Naive thymus-derived CD4-positive, alpha-beta T cell (primary cell): ENCODE measurements at regions not wholly inside any gene's neighbourhood (a gene's known extent, or its start where the extent isn't known, plus 50 kb on each side); places are given as distances from the start of the nearest gene placed in this dataset.
"Not testable (repeated sequence)": the region's sequence is repeated elsewhere in the genome, so short reads cannot be mapped to it uniquely, and the experiment has no call there.

ENCODE experiments used
- ATAC-seq: fragments of 150-1000 bp; cut with Tn5 transposase; 2 replicates; pipeline ENCODE4 v1.10.0; 2021; ENCODE audit warnings: mild to moderate bottlenecking, moderate library complexity
- CTCF ChIA-PET: fragments of 350-600 bp; sonication (Branson Sonifier 250); formaldehyde crosslinking; loops from one replicate; lab custom pipeline; 2021; ENCODE audit warnings: antibody characterized with exemption; lab: Charles Lee
- POLR2A ChIA-PET: fragments of 350-600 bp; sonication (Branson Sonifier 250); formaldehyde crosslinking; loops from one replicate; lab custom pipeline; 2021; ENCODE audit warnings: antibody characterized with exemption, inconsistent platforms; lab: Charles Lee
- DNase-seq, 9 donors: peaks; one replicate each; pipeline versions ENCODE4 v3.0.0 to v3.0.0-alpha.2; 2020 to 2022; ENCODE audit warnings: mixed read lengths in 1 of 9
- H3K27ac ChIP-seq: one replicate; pipeline ENCODE4 v1.7.0; 2013; ENCODE audit warnings: mild to moderate bottlenecking, low read depth, low read length, moderate library complexity
- H3K27me3 ChIP-seq, 2 donors: one replicate each; pipeline ENCODE4 v1.7.0; 2013; ENCODE audit warnings: low read length in 2 of 2, mild to moderate bottlenecking in 2 of 2, moderate library complexity in 2 of 2; ENCODE audit not compliant: control insufficient read depth in 2 of 2, insufficient read depth in 2 of 2
- H3K36me3 ChIP-seq, 3 experiments: 1 replicate in 2 of 3; 2 replicates in 1 of 3; pipeline ENCODE4 v1.7.0; 2013; ENCODE audit warnings: low read length in 3 of 3, mild to moderate bottlenecking in 3 of 3, moderate library complexity in 1 of 3; ENCODE audit not compliant: insufficient read depth in 3 of 3, control insufficient read depth in 2 of 3
- H3K4me1 ChIP-seq, 2 donors: one replicate each; pipeline ENCODE4 v1.7.0; 2013; ENCODE audit warnings: low read length in 2 of 2, mild to moderate bottlenecking in 2 of 2, moderate library complexity in 1 of 2; ENCODE audit not compliant: control insufficient read depth in 2 of 2, insufficient read depth in 2 of 2
- H3K4me3 ChIP-seq: 2 replicates; pipeline ENCODE4 v1.7.0; 2013; ENCODE audit warnings: mild to moderate bottlenecking, low read length
- H3K9me3 ChIP-seq, 3 experiments: 1 replicate in 2 of 3; 2 replicates in 1 of 3; pipeline ENCODE4 v1.7.0; 2013; ENCODE audit warnings: low read length in 3 of 3; ENCODE audit not compliant: control insufficient read depth in 2 of 3
- H3K27ac Mint-ChIP-seq, 9 donors: one replicate each; pipeline ENCODE4 v1.8.0; 2020 to 2022; ENCODE audit warnings: mixed read lengths in 9 of 9, mild to moderate bottlenecking in 8 of 9, moderate library complexity in 5 of 9, inconsistent platforms in 2 of 9
- H3K27me3 Mint-ChIP-seq, 5 donors: one replicate each; pipeline ENCODE4 v1.8.0; 2021 to 2022; ENCODE audit warnings: mixed read lengths in 5 of 5, mild to moderate bottlenecking in 1 of 5
- H3K36me3 Mint-ChIP-seq, 5 donors: one replicate each; pipeline ENCODE4 v1.8.0; 2020 to 2022; ENCODE audit warnings: mixed read lengths in 5 of 5, mild to moderate bottlenecking in 3 of 5, inconsistent platforms in 1 of 5
- H3K4me1 Mint-ChIP-seq, 7 donors: one replicate each; pipeline ENCODE4 v1.8.0; 2020 to 2022; ENCODE audit warnings: mixed read lengths in 7 of 7, mild to moderate bottlenecking in 3 of 7, inconsistent platforms in 1 of 7
- H3K4me3 Mint-ChIP-seq, 10 donors: one replicate each; pipeline ENCODE4 v1.8.0; 2020 to 2022; ENCODE audit warnings: mild to moderate bottlenecking in 10 of 10, mixed read lengths in 10 of 10, moderate library complexity in 6 of 10, inconsistent platforms in 2 of 10
- H3K9me3 Mint-ChIP-seq, 11 donors: one replicate each; pipeline ENCODE4 v1.8.0; 2020 to 2022; ENCODE audit warnings: mixed read lengths in 11 of 11, mild to moderate bottlenecking in 4 of 11, inconsistent platforms in 1 of 11, moderate library complexity in 1 of 11
- intact Hi-C, 2 donors: fragments of 100-400 bp; cut with micrococcal nuclease; formaldehyde crosslinking; loops; one replicate each; pipeline ENCODE4 v1.15.1; 2023

GRCh38 chr12:24360057-24360456, 410.6 kb upstream of the SOX5 start:
- ATAC-seq (no peak), DNase-seq (no peak)
- Mint-ChIP-seq H3K27me3 (peaks cover 0 to 3% (median 0%) of the 10 kb centered on the region in 5 donors), H3K36me3 (no peaks in the 10 kb centered on the region), H3K4me1 (no peaks in the 10 kb centered on the region), H3K27ac (no peak overlapping the region), H3K9me3 (peaks cover 0 to 5% (median 0%) of the 10 kb centered on the region in 11 donors), H3K4me3 (no peak overlapping the region)
- Histone ChIP-seq H3K27ac (no peak overlapping the region), H3K27me3 (no peaks in the 10 kb centered on the region), H3K4me3 (no peak overlapping the region), H3K9me3 (no peaks in the 10 kb centered on the region), H3K36me3 (no peaks in the 10 kb centered on the region), H3K4me1 (no peaks in the 10 kb centered on the region)
- POLR2A ChIA-PET = no interaction called here
- intact Hi-C loops = no loop called here
- CTCF ChIA-PET = no interaction called here

- H3K36me3 Mint-ChIP-seq = no peaks in the 10 kb centered on the region
Measured at GRCh38 chr12:24359418-24359817, 409.9 kb upstream of the SOX5 start.

GRCh38 chr12:24356240-24356804, 406.9 kb upstream of the SOX5 start:
- ATAC-seq (no peak), DNase-seq (no peak)
- Mint-ChIP-seq H3K27me3 (no peaks in the 10 kb centered on the region), H3K4me3 (no peak overlapping the region), H3K27ac (no peak overlapping the region), H3K36me3 (no peaks in the 10 kb centered on the region), H3K4me1 (no peaks in the 10 kb centered on the region), H3K9me3 (peaks cover 0 to 7% (median 0%) of the 10 kb centered on the region in 11 donors)
- intact Hi-C loops = no loop called here
- Histone ChIP-seq H3K9me3 (no peaks in the 10 kb centered on the region), H3K27me3 (no peaks in the 10 kb centered on the region), H3K27ac (no peak overlapping the region), H3K4me1 (no peaks in the 10 kb centered on the region), H3K4me3 (no peak overlapping the region), H3K36me3 (no peaks in the 10 kb centered on the region)
- ChIA-PET POLR2A (no interaction called here), CTCF (no interaction called here)

More at GRCh38 chr12:24359418-24359817, 409.9 kb upstream of the SOX5 start:
- CTCF ChIA-PET = no interaction called here
- Histone ChIP-seq H3K4me3 (no peak overlapping the region), H3K9me3 (no peaks in the 10 kb centered on the region), H3K27ac (no peak overlapping the region), H3K36me3 (no peaks in the 10 kb centered on the region), H3K4me1 (no peaks in the 10 kb centered on the region), H3K27me3 (no peaks in the 10 kb centered on the region)
- no peak overlapping the region for H3K27ac Mint-ChIP-seq
- H3K4me1 Mint-ChIP-seq = no peaks in the 10 kb centered on the region
- intact Hi-C loops = no loop called here
- peaks cover 0 to 6% (median 0%) of the 10 kb centered on the region in 11 donors for H3K9me3 Mint-ChIP-seq
- no peak overlapping the region for H3K4me3 Mint-ChIP-seq
- ATAC-seq = no peak
- POLR2A ChIA-PET = no interaction called here
- no peak for DNase-seq
- H3K27me3 Mint-ChIP-seq = peaks cover 0 to 3% (median 0%) of the 10 kb centered on the region in 5 donors

GRCh38 chr12:24352363-24352762, 402.9 kb upstream of the SOX5 start:
- intact Hi-C loops = no loop called here
- no peak overlapping the region for H3K27ac ChIP-seq
- no peaks in the 10 kb centered on the region for H3K4me1 ChIP-seq
- Mint-ChIP-seq H3K27ac (no peak overlapping the region), H3K4me1 (no peaks in the 10 kb centered on the region), H3K9me3 (peaks cover 0 to 17% (median 6%) of the 10 kb centered on the region in 11 donors), H3K27me3 (no peaks in the 10 kb centered on the region), H3K4me3 (no peak overlapping the region), H3K36me3 (no peaks in the 10 kb centered on the region)
- no peak overlapping the region for H3K4me3 ChIP-seq
- no peaks in the 10 kb centered on the region for H3K27me3 ChIP-seq
- ATAC-seq = no peak
- H3K36me3 ChIP-seq = no peaks in the 10 kb centered on the region
- POLR2A ChIA-PET = no interaction called here
- CTCF ChIA-PET = no interaction called here
- no peak for DNase-seq
- H3K9me3 ChIP-seq = no peaks in the 10 kb centered on the region

GRCh38 chr12:24349051-24349799, 399.8 kb upstream of the SOX5 start:
- ATAC-seq = no peak
- H3K4me3 Mint-ChIP-seq = no peak overlapping the region
- H3K36me3 Mint-ChIP-seq = no peaks in the 10 kb centered on the region
- Histone ChIP-seq H3K4me3 (no peak overlapping the region), H3K27me3 (no peaks in the 10 kb centered on the region), H3K36me3 (no peaks in the 10 kb centered on the region), H3K4me1 (no peaks in the 10 kb centered on the region), H3K27ac (no peak overlapping the region), H3K9me3 (no peaks in the 10 kb centered on the region)
- H3K9me3 Mint-ChIP-seq = peaks cover 0 to 11% (median 6%) of the 10 kb centered on the region in 11 donors
- no peaks in the 10 kb centered on the region for H3K27me3 Mint-ChIP-seq
- DNase-seq = no peak
- H3K27ac Mint-ChIP-seq = no peak overlapping the region
- intact Hi-C loops = no loop called here
- ChIA-PET POLR2A (no interaction called here), CTCF (no interaction called here)
- no peaks in the 10 kb centered on the region for H3K4me1 Mint-ChIP-seq

- H3K4me3 Mint-ChIP-seq, H3K4me3 ChIP-seq, H3K27ac Mint-ChIP-seq, H3K36me3 Mint-ChIP-seq, POLR2A ChIA-PET, H3K9me3 ChIP-seq, H3K4me1 Mint-ChIP-seq, H3K36me3 ChIP-seq, ATAC-seq, H3K27ac ChIP-seq, DNase-seq, H3K27me3 Mint-ChIP-seq, intact Hi-C loops, H3K4me1 ChIP-seq, H3K27me3 ChIP-seq, CTCF ChIA-PET: not testable (repeated sequence)
- H3K9me3 Mint-ChIP-seq = peaks cover 0 to 12% (median 6%) of the 10 kb centered on the region in 11 donors
Measured at GRCh38 chr12:24348180-24348579, 398.7 kb upstream of the SOX5 start.

- H3K36me3 ChIP-seq = no peaks in the 10 kb centered on the region
- no peak overlapping the region for H3K27ac ChIP-seq
- intact Hi-C loops = no loop called here
- POLR2A ChIA-PET = no interaction called here
- CTCF ChIA-PET = no interaction called here
- H3K27me3 Mint-ChIP-seq = peaks cover 0 to 3% (median 0%) of the 10 kb centered on the region in 5 donors
- no peaks in the 10 kb centered on the region for H3K36me3 Mint-ChIP-seq
- DNase-seq = no peak
- no peak for ATAC-seq
- no peak overlapping the region for H3K27ac Mint-ChIP-seq
- no peaks in the 10 kb centered on the region for H3K4me1 ChIP-seq
- H3K4me3 ChIP-seq = no peak overlapping the region
- no peaks in the 10 kb centered on the region for H3K9me3 ChIP-seq
- no peaks in the 10 kb centered on the region for H3K27me3 ChIP-seq
- H3K4me3 Mint-ChIP-seq = no peak overlapping the region
- no peaks in the 10 kb centered on the region for H3K4me1 Mint-ChIP-seq
- peaks cover 0 to 5% (median 0%) of the 10 kb centered on the region in 11 donors for H3K9me3 Mint-ChIP-seq
Measured at GRCh38 chr12:24328261-24328660, 378.8 kb upstream of the SOX5 start.
